ENCODE measurements at regions not wholly inside any gene's neighbourhood (a gene's known extent, or its start where the extent isn't known, plus 50 kb on each side); places are given as distances from the start of the nearest gene placed in this dataset.
A peak's percentile ranks its signal among the peaks of the same experiment; 100 is the strongest.

GRCh38 chr2:49291619-49292018 lies 137.3 kb upstream of the FSHR start:
- peaks cover 12% of the 10 kb centered on the region for H3K4me1 Mint-ChIP-seq (ENCODE audit: low read depth, unreplicated experiment)
- no peaks in the 10 kb centered on the region for H3K9me3 ChIP-seq (ENCODE audit: insufficient read depth, low read depth, low read length)
- no peak overlapping the region for H3K9ac ChIP-seq (ENCODE audit: low read length)
- no peak overlapping the region for H3K4me3 ChIP-seq (ENCODE audit: insufficient read depth, low read depth, low read length)
- H3K36me3 Mint-ChIP-seq (ENCODE audit: low read depth, unreplicated experiment), result no peaks in the 10 kb centered on the region
- H3K9me3 Mint-ChIP-seq (ENCODE audit: unreplicated experiment), result no peaks in the 10 kb centered on the region
- no peaks in the 10 kb centered on the region for H3K27me3 ChIP-seq (ENCODE audit: insufficient read depth, low read length)
- no peaks in the 10 kb centered on the region for H4K20me1 ChIP-seq (ENCODE audit: insufficient read depth, low read length)
- no peak overlapping the region for H3K4me2 ChIP-seq (ENCODE audit: low read length)
- no peak overlapping the region for H3K27ac Mint-ChIP-seq (ENCODE audit: unreplicated experiment)
- TF ChIP-seq, protein P1, sequence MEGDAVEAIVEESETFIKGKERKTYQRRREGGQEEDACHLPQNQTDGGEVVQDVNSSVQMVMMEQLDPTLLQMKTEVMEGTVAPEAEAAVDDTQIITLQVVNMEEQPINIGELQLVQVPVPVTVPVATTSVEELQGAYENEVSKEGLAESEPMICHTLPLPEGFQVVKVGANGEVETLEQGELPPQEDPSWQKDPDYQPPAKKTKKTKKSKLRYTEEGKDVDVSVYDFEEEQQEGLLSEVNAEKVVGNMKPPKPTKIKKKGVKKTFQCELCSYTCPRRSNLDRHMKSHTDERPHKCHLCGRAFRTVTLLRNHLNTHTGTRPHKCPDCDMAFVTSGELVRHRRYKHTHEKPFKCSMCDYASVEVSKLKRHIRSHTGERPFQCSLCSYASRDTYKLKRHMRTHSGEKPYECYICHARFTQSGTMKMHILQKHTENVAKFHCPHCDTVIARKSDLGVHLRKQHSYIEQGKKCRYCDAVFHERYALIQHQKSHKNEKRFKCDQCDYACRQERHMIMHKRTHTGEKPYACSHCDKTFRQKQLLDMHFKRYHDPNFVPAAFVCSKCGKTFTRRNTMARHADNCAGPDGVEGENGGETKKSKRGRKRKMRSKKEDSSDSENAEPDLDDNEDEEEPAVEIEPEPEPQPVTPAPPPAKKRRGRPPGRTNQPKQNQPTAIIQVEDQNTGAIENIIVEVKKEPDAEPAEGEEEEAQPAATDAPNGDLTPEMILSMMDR (IDR thresholded peaks at IDR 0.05; ENCODE audit: insufficient read depth, low read depth, low read length), result no peak
- TF ChIP-seq EZH2 (IDR thresholded peaks at IDR 0.05; ENCODE audit: insufficient read depth, low read length), result no peak
- H3K27me3 Mint-ChIP-seq (ENCODE audit: low read depth, unreplicated experiment), result peaks cover 2% of the 10 kb centered on the region
- H3K4me1 ChIP-seq (ENCODE audit: insufficient read depth, low read length), result no peaks in the 10 kb centered on the region
- no peak overlapping the region for H3K4me3 Mint-ChIP-seq (ENCODE audit: unreplicated experiment)
- no peak overlapping the region for H2AFZ ChIP-seq (ENCODE audit: low read depth, low read length)
- H3K27ac ChIP-seq (ENCODE audit: low read depth, low read length), result no peak overlapping the region
- FAIRE-seq (no peak), DNase-seq (ENCODE audit: low read depth) (no peak)
- no peaks in the 10 kb centered on the region for H3K79me2 ChIP-seq (ENCODE audit: insufficient read depth, low read length)
- no peaks in the 10 kb centered on the region for H3K36me3 ChIP-seq (ENCODE audit: insufficient read depth, low read length)

DNA sequence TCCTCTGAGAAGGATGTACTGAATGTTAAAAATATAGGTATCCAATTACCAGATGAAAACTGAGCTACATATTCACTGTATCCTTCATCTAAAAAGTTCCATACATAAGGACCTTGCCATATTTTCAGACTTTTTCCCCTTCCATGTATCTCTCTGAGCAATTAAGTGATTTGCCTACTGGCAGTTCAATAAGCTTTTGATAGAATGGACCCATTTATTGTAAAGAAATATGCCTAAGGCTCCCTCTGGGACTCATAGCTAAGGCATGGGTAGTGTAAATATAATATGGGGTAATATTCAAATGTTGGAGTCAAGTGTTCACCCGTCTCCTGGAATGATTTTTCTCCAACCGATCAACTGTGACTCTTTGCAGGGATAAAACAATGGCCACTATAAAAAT lies 135.4 kb upstream of the FSHR start:
- Mint-ChIP-seq H3K4me1 (ENCODE audit: low read depth, unreplicated experiment) (peaks cover 12% of the 10 kb centered on the region), H3K27me3 (ENCODE audit: low read depth, unreplicated experiment) (peaks cover 2% of the 10 kb centered on the region), H3K4me3 (ENCODE audit: unreplicated experiment) (no peak overlapping the region), H3K9me3 (ENCODE audit: unreplicated experiment) (no peaks in the 10 kb centered on the region), H3K27ac (ENCODE audit: unreplicated experiment) (no peak overlapping the region), H3K36me3 (ENCODE audit: low read depth, unreplicated experiment) (no peaks in the 10 kb centered on the region)
- Histone ChIP-seq H3K4me3 (ENCODE audit: insufficient read depth, low read depth, low read length) (no peak overlapping the region), H3K9me3 (ENCODE audit: insufficient read depth, low read depth, low read length) (no peaks in the 10 kb centered on the region), H4K20me1 (ENCODE audit: insufficient read depth, low read length) (no peaks in the 10 kb centered on the region), H3K36me3 (ENCODE audit: insufficient read depth, low read length) (no peaks in the 10 kb centered on the region), H3K4me1 (ENCODE audit: insufficient read depth, low read length) (no peaks in the 10 kb centered on the region), H2AFZ (ENCODE audit: low read depth, low read length) (no peak overlapping the region), H3K4me2 (ENCODE audit: low read length) (no peak overlapping the region), H3K9ac (ENCODE audit: low read length) (no peak overlapping the region), H3K27ac (ENCODE audit: low read depth, low read length) (no peak overlapping the region), H3K27me3 (ENCODE audit: insufficient read depth, low read length) (no peaks in the 10 kb centered on the region), H3K79me2 (ENCODE audit: insufficient read depth, low read length) (no peaks in the 10 kb centered on the region)
- TF ChIP-seq EZH2 (IDR thresholded peaks at IDR 0.05; ENCODE audit: insufficient read depth, low read length), result no peak
- TF ChIP-seq, protein P1 (IDR thresholded peaks at IDR 0.05; ENCODE audit: insufficient read depth, low read depth, low read length), result no peak
- DNase-seq (ENCODE audit: low read depth) (no peak), FAIRE-seq (no peak)

DNA sequence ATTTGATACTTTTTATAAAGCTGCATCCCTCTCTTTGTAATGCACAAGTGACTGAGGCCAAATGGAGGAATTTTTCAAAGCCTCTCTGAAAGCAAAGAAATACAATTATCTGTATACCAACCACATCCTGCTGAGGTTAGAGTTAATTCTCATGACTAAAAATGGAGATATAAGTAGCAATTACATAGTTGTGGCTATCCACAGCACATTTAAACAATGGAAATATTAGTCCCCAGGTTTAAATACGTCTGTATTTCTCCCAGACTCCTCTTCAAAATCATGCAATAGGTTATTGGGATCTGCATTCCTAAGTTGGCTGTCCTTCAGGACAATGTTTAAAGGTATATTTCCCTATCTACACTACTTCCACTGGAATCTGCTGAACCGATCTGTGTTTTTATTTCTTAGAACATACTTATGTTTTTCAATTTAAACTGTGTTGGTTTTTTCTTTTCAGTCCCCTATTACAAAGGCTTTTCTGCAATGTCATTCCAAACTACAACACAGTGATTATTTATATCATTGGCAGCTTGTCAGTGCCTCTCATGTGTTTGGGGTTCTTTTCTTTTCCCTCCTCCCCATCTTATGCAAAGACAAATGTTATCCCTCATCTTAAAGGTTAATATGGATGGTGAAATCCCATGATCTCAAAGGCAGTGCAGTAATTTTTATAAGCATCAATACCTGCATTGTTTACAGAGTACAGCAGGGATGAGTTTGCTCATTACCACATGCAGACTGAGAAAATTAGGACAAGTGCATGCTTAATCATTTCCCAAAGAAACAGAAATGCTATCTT lies 134.8 kb upstream of the FSHR start:
- no peak overlapping the region for H3K4me3 Mint-ChIP-seq (ENCODE audit: unreplicated experiment)
- no peaks in the 10 kb centered on the region for H3K36me3 Mint-ChIP-seq (ENCODE audit: low read depth, unreplicated experiment)
- TF ChIP-seq, protein P1 (IDR thresholded peaks at IDR 0.05; ENCODE audit: insufficient read depth, low read depth, low read length), result no peak
- no peak for TF ChIP-seq EZH2 (IDR thresholded peaks at IDR 0.05; ENCODE audit: insufficient read depth, low read length)
- no peaks in the 10 kb centered on the region for H3K9me3 Mint-ChIP-seq (ENCODE audit: unreplicated experiment)
- no peak overlapping the region for H3K4me2 ChIP-seq (ENCODE audit: low read length)
- peaks cover 12% of the 10 kb centered on the region for H3K4me1 Mint-ChIP-seq (ENCODE audit: low read depth, unreplicated experiment)
- H3K4me3 ChIP-seq (ENCODE audit: insufficient read depth, low read depth, low read length), result no peak overlapping the region
- H3K27me3 Mint-ChIP-seq (ENCODE audit: low read depth, unreplicated experiment), result peaks cover 2% of the 10 kb centered on the region
- H4K20me1 ChIP-seq (ENCODE audit: insufficient read depth, low read length), result no peaks in the 10 kb centered on the region
- no peak overlapping the region for H3K27ac Mint-ChIP-seq (ENCODE audit: unreplicated experiment)
- H3K27ac ChIP-seq (ENCODE audit: low read depth, low read length), result no peak overlapping the region
- no peaks in the 10 kb centered on the region for H3K36me3 ChIP-seq (ENCODE audit: insufficient read depth, low read length)
- H3K79me2 ChIP-seq (ENCODE audit: insufficient read depth, low read length), result no peaks in the 10 kb centered on the region
- H2AFZ ChIP-seq (ENCODE audit: low read depth, low read length), result no peak overlapping the region
- peak; percentile 31 for DNase-seq (ENCODE audit: low read depth)
- no peak for FAIRE-seq
- no peaks in the 10 kb centered on the region for H3K4me1 ChIP-seq (ENCODE audit: insufficient read depth, low read length)
- H3K9me3 ChIP-seq (ENCODE audit: insufficient read depth, low read depth, low read length), result no peaks in the 10 kb centered on the region
- H3K9ac ChIP-seq (ENCODE audit: low read length), result no peak overlapping the region
- H3K27me3 ChIP-seq (ENCODE audit: insufficient read depth, low read length), result no peaks in the 10 kb centered on the region
